ENCODE measurements at regions not wholly inside any gene's neighbourhood (a gene's known extent, or its start where the extent isn't known, plus 50 kb on each side); places are given as distances from the start of the nearest gene placed in this dataset.

DNA sequence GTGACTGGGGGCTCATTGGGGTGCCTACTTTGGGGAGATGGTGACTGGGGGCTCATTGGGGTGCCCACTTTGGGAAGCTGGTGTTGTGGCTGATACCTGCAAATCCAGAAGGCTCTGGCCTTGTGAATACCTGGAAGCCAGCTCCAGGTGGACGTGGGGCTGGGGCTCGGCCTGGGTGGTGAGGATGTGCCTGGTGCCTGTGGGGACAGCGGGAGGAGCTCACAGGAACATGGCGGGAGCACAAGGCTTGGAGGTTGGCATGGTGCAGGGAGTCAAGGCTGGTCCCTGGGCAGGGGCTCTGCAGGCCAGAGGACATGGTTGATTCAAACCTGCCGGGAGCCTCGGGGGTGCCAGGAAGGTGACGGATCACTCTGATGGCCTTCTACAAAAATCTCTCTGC is 1165.7 kb downstream of the BRD1 start:
- no peak for DNase-seq

DNA sequence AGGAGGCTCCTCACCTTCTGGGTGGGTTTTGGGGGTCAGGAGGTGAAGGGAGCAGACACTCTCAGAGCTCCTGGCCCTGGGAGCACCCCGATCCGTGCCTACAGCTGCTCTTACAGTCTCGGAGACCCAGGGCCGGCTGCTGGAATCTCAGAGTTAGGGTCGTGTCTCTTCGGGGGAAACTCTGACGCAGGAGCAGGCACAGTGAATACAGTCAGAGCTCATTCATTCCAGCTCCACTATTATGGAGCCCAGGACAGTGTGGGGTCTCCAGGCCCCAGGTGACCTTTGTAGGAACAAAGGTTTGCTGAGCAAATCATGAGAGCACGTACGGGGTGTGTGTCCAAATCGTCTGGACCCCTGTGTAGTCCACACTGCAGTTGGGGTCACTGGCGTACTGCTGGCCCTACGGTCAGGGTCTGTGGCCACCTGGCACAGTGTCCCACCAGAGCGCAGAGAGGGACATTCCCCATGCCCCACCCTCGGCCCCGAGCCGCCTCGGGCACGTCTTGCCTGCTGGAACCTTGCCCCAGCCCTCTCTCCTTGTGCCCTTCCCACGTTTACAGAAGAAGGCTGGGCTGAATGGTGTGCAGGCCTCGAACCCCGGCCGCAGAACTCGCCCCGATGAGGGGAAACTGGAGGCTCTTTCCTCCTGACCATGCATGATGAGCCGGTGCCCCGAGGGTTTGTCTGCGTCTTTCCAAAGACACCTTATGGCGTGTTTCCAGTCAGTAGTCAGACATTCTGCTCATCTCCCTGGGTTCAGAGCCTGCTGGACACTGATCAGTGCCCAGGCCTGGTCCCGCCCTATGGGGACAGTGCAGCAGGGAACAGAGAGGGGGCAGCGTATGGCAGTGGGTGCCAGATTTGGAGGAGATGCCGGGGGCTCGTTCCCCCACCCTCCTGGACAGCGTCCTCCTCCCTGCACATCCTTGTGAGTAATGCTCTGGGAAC is 1166.6 kb downstream of the BRD1 start:
- no peak for DNase-seq

DNA sequence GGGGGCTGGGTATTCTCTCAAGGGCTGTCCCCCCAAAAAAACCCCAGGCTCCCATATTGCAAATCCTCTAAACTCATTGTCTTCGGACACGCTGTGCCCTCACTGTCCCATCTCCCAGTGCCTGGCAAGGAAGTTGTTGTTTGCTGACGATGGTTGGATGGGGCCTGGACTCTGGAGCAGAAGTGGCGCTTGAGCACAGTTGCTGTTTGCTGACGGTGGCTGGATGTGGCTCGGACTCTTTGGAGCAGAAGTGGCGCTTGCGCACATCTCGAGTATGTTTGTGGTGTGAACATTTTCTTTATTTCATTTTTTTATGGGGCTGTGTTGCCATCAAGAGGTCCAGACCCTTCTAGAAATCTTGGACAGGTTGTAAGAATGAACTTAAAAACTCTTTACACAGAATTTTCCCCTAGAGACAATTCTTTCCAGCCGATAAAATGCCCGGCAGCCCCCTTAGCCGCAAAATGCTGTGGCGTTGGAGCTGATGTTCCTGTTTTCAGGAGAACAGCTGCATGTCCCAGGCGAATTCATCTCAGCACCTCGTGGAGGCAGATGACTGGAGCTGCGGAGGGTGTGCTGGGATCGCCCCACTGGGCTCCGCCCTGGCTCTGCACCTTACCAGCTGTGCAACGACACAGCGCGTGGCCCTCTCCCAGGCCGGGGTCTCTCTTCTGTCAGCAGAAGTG is 1167.4 kb downstream of the BRD1 start:
- DNase-seq = no peak

DNA sequence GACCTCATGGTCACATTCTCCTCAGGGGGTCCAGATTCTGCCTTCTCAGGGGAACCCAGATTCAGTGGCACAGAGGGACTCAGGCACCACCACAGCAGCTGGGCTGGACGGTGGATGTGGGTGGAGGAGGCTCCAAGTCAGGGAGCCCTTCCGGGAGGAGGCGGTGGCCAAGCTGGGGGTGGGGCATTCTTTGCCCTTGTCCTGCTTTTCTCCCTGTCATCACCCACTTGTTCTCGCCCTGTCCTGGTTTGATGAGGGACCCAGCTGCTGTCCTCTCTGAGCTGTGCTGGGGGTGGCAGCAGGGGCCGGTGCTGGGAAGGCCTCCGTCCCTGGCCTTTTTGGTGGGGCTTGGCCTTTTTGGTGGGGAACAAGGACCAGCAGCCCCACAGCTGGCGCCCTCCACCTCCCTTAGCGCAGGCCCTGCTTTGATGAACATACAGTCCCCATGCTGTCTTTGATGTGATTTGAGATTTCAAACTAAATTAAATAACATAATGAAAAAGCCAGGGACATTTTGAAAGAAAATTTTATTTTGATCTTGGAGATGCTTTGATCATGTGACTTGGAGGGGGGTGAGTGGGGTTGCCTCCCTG is 1168.2 kb downstream of the BRD1 start:
- DNase-seq = no peak

DNA sequence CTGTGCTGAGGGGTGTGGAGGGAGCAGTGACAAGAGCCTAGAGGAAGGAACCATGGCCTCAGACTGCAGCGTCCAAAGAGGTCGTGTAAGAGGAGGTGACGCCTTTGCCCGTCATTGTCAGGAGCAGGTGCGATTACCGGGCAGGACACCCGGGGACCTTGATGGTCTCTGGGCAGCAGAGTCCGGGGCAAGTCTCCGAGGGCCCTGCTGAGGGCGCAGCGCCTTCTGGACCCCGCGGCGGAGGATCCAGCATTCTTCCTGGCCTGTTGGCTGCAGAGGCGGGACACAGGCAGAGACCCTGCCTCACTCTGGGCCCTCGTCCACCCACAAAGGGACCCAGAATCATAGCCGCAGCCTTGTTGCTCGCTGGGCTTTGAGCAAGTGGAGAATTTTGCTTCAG is 1168.8 kb downstream of the BRD1 start:
- DNase-seq = no peak

DNA sequence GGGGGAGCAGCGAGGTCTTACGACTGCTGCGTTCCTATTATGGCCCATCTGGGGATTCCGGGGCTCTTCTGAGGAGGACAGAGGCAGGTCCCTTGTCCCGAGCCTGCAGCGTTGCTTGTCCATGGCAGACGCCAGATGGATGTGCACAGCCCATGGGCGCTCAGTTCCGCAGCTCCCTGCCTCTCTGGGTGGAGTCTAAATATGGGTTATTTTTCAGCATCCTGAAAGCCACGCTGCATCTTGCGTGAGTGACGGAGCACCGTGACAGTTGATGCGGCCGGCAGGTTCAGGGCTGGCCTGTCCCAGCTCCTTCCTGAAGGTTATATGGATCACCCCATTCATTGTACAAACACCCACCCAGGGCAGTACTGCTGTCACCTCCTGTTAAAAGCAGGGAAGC is 1169.4 kb downstream of the BRD1 start:
- no peak for DNase-seq

DNA sequence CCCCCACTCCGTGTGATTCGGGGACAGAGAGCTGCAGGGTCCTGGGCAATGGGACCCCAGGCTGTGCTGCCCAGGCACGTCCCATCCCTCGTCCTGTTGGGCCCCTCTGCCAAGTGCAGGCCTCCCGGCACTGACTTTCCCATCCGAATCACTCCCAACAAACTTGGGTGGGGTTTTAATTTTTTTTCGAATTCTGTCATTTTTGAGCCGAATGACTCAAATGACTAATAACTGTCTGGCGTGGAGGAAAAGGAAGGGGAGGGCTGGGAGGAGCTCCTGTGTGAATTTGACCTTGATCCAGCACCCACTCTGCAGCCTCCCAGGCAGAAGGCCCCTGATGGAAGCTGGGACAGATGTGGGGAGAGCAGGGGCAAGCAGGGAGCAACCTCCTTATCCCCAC is 1173.2 kb downstream of the BRD1 start:
- no peak for DNase-seq

DNA sequence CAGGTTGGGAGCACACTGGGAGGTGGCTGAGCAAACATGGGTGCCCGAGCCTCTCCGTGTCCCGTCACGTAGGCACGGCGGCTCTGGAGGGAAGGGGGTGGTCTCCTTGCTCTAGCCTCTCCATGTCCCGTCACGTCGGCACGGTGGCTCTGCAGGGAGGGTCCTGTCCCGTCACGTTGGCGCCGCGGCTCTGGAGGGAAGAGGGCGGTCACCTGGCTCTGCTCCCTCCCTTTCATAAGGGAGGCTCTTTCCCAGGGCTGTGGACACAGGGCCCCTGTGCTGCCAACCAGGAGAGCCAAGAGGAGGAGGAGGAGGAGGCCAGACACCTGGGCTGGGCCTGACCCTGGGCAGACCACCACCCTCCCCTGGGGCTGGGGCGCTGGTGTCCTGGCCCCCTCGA is 1173.7 kb downstream of the BRD1 start:
- no peak for DNase-seq

DNA sequence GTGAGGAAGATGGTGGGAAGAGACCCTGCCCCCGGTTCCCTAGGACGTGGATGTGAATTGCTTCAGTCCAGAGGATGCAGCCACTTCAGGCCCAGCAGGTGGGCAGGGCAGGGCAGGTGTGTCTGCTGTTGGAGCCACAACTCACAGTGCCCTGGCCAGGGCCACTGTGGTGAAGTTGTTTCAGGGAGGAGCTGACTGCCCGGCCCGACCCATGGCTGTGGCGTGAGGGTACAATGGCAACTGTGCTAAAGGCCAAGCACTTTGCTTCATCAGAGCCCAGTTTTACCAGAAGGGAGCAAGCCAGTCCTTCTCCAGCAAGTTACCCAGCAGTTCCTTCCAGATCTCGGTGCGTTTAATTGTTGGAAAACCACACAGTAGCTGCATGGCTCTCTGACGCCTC is 1174.4 kb downstream of the BRD1 start:
- DNase-seq = no peak

DNA sequence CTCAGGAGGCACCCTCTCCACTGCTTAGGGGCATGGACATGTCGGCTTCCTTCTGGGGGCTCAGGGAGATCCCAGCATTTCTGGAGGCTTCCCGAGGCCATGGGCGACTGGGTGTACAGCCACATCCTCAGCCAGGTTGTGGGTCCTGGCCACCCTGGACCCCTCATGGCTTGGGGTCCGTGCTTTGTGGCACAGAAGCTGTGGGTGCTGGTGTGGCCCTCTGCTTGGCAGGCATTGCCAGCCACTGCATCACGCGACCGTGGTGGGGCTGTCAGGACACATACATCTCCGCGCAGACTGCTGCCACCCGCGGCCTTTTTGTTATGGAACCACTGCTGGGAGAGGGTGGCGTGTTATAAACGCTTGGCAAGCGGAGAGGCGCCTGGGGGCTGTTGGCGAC is 1174.9 kb downstream of the BRD1 start:
- no peak for DNase-seq

DNA sequence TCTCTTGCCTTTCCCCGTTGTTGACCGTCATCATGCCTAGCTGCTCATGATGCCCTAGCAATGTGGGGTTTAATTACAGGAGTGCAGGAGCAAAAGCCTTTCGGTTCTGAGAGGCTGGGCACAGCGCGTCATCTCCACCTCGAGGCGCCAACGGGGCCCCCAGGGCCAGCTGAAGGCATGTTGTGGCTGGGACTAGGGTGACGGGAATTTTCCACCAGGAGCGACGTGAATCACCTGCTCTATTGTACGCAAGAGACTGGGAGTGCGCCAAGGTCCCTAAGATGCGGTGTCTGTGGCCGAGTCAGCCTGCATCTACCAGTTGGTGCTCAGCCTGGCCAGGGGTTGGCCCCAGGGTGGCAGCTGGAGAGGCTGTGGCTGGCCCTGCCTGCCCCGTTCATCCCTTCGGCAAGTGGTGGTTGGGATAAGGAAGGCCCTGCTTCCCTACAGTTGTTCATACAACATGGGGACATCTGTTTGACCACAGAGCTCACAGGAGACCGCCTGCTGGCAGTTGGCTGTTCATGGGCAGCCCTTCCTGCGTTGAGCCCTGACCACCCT is 1175.6 kb downstream of the BRD1 start:
- no peak for DNase-seq

DNA sequence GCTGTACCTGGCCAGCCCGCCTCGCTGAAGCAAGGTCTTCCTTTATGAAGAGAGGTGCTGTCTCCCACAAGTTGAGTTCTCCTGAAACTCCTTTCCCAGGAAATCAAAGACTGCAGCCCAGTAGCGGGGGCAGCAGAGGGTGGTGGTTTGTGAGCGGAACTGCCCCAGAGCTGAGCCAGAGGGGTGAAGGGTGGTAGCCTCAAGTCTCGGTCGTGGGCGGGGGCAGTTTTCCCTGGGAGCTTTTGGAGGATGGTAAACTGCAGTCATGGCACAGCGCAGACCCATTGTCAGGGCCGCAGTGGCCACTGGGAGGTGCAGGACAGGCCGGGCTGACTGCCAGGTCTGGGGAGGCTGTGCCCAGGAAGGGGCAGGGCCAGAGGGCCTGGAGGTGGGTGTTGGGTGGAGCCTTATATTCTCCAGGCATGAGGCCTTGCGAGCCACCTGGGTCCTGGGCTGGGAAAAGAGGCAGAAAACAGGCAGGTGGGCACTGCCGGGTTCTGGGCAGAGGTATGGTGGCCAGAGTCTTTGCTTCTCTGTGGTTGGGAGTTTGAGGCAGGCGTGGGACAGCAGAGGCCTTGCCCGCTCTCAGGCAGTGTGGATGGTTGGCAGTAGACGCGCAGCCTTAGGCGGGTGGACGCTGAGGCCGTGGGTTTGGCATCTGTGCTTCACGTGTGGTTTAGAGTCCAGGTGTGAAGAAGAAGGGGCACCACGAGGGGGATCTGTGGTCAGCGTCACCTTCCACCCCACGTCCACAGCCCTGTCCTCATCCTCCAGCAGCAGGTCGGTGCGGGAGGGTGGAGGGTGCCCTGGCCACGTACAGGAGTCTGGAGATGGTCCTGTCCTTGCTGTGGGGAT is 1176.4 kb downstream of the BRD1 start:
- DNase-seq = no peak

DNA sequence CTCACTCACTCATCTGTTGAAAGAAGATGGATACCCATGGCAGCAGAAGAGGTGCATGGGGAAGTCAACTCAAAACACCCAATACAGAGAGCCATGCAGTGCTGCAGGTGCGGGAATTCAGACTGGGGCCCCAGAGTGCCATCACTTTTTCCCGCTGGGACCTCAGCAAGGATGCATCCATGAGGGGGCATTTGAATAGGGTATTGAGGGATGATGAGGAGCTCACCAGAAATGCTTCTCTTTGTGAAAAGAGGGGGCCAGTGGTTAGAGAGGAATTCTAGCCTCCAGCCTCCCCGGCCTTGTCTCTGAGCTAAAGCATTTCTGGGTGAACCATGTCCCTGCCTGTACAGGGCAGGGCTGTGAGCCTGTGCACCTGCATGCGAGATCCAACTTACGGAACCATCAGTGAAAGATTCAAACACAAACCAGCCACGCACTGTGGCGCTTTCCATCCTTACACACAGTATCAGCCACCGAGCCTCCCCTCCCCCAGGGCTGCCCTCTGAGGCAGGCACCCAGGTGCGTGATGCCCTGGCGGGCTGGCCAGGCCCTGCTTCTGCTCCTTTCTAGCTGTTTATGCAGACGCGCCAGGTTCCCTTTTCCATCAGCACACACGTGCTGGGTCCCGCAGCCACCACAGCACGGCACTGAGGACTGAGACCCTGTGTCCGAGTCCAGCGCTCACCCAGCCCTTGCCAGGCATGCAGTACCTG is 1177.2 kb downstream of the BRD1 start:
- no peak for DNase-seq

DNA sequence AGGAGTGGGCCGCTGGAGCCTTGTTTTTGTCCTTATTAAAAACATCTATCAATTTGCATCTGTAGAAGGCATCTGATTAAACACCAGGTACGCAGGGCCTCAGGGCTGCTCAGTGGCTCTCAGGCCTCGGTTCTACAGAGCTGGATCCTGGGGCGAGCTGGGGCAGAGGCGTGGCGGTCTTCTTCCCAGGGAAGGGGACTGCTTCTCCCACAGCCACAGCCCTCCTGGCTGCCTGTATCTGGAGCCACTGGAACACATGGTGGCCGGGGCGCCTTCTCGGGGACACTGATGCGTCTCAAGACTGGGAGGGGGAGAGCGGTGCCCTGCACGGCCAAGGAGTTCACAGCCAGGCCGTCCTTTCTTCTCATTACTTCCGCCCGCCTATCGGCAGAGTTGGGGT is 1178.2 kb downstream of the BRD1 start:
- no peak for DNase-seq

DNA sequence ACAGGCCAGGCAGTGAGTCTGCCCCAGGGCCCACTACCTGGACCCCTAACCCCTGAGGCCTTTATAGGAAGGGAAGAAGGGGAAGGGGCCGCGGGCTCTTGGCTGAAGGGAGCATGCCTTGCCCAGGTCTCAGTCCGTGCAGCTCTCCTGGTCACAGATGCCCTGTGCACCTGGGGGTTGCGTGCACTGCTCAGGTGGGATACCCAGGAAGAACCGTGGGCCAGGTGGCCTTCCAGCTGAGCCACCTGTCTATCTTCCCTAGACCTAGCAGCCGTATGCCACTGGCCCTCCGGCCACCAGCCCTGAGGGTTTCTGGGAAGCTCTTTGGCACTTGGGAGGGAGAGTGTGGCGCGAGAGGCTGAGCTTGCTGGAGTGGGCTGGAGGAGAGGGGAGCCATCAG is 1178.6 kb downstream of the BRD1 start:
- DNase-seq = no peak

DNA sequence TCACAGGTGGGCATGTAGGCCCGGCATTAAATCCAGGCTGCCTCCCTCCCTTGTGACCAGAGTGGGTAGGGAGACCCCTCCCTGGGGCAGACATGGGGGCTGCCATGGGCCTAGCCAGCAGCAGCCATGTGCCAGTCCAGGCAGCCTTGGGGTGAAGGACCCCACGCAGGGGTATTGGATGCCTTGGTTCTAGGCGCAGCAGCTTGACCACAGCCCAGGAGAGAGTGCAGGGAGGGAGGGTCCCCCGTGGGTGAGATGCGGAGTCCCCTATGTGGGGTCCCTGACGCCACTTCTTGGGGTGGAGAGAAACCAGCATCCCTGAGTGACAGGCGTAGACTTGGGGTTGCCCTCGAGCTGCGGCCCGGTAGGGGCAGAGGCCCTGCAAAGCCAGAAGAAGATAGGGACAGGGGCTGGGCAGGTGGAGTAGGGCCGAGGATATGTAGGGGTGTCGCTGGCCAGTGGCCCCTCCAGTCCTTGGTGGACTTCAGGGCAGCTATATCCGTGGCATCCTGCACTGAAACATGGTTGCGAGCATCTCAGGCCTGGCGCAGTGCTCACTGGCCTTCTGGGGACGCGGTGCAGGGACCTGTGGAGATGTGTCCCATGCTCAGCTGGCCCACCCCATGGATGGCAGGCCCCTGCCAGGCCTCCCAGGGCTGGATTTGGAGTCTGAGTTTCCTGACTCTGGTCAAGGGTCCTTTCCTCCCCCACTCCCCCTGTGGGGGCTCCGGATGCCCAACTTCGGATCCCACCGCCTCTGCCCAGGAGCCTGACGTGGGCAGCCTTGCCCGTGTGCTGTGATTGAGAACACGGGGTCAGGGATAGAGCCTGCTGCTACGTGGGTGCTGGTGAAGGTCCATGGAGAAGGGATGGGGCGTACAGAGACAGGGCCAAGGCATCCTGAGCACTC is 1179.8 kb downstream of the BRD1 start:
- DNase-seq = no peak

DNA sequence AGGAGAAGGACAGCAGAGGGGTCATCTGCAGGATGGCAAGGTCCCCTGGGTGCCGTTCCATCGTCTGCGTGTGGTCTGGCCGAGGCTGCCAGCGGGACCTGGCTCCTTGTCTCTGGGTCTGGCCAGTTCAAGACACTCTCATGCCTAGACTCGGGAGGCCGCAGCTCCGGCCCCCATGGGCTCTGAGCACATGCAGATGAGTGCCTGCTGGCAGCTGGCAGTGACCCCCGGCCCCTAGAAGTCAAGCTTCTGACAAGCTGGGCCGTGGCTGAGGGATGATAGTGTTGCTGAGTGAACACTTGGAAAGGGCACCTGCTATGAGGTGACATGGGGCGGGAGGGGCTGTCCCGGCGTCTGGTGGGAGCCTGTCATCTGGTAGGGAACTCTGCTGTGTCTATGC is 1180.6 kb downstream of the BRD1 start:
- no peak for DNase-seq

DNA sequence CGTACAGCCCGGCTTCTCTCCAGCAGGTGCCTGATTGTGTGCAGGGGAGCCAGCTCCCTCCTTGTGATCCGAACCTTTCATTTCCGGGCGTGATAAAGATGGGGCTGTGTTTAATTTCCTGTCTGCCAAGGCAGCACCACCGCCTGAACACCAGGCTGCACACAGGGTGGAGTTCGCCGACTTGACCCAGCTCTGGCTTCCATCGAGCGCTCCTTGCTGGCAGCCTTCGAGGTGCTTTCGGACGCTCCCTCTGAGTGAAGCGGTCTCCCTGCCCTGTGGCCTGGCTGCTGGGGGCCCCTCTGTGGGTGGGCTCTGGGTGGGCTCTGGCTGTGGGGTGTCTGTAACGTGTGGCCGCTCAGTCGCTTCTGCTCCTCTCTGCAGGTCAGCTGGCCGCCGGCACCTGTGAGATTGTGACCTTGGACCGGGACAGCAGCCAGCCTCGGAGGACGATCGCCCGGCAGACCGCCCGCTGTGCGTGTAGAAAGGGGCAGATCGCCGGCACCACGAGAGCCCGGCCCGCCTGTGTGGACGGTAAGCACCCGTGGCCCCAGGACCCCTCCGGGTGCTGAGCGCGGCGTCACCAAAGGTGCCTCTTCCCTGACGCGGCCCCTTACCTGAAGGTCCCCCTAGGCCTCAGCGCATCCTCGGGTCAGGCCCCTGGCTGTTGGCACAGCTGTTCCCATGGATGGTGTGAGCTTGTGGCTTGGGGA is 1181.3 kb downstream of the BRD1 start:
- no peak for DNase-seq

DNA sequence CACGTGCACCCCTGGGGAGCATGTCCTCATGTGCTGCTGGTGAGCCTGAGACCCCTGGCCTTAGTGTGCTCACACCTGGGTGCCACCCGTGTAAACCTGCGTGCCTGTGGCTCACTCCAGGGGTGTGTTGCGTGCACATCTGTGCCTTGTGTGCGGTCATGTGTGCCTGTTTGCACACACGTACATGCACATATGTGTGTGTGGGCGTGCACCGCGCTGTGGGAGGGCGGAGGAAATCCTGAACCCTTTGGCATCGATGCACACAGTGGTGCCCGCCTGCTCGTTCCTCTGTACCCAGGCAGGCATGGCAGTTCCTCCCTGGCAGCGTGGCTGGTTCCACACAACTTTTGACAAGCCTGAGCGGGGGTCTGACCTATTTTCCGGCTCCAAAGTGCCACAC is 1181.9 kb downstream of the BRD1 start:
- DNase-seq = no peak

DNA sequence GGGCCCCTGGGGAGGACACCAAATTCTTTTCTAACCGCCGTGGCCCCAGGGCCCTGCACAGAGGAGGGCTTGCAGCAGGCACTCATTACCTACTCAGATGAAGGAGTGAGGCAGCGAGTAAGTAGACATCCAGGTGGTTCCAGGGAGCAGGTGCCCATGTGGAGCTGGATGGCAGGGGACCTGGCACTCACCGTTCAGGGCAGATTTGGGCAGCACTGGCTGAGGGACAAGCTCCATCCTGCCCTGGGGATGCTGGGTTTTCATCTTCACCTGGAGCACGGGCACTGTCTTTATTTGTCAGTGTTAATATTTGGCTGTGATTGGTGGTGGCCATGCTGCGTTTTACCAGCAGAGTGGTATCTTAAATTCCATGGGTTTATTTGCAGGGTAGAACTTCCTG is 1182.7 kb downstream of the BRD1 start:
- no peak for DNase-seq
